HG03520 (cell line): ENCODE measurements at regions not wholly inside any gene's neighbourhood (a gene's known extent, or its start where the extent isn't known, plus 50 kb on each side); places are given as distances from the start of the nearest gene placed in this dataset.

ENCODE experiments used
- ATAC-seq: cut with Tn5 transposase; IDR thresholded peaks from one replicate; pipeline ENCODE4 v1.9.1; 2021; ENCODE audit warnings: mild to moderate bottlenecking, moderate library complexity; ENCODE audit not compliant: unreplicated experiment

DNA sequence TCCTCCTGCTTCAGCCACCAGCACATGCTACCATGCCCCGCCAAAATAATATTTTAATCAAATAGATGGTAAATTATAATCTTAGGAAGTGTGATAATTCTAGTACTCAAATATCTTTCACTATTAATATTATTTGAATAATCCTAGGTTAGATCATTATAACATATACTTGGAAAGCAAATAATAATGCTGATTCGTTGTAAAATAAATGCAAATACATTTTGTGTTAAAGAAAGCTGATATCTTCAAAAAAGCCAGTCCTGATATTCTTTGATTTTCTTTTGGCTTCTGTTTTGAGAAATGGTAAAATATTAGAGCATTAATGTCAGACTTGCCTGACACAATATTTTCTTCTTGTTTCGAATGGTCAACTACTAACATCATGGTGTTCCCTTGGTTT, 116.3 kb upstream of the ADAMTS5 start:
- no peak for ATAC-seq

DNA sequence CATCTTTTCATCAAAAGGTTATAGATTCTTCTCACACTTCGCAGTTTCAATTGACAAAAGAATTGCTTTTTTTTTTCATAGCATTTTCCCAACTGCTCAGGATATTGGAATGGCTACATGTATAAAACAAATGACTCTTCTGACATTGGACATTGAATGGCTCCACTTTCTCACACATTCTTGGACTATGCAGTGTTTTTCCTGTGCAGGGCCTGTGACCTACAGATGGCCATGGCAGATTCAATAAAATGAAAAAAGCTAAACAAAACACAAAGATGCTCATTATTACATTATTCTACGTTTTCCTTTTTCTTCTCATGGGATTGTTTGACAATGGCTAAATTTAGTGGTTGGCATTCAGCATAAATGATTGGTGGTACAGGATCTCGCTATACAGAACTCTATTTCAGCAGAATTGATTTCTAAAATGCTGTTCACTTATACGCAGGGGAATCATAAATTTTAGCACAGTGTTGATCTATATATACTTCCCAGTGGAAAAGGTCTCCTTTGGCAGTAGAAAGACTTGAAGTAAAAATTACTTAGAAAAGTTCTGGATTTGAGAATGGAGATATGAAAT, 115.6 kb upstream of the ADAMTS5 start:
- no peak for ATAC-seq

DNA sequence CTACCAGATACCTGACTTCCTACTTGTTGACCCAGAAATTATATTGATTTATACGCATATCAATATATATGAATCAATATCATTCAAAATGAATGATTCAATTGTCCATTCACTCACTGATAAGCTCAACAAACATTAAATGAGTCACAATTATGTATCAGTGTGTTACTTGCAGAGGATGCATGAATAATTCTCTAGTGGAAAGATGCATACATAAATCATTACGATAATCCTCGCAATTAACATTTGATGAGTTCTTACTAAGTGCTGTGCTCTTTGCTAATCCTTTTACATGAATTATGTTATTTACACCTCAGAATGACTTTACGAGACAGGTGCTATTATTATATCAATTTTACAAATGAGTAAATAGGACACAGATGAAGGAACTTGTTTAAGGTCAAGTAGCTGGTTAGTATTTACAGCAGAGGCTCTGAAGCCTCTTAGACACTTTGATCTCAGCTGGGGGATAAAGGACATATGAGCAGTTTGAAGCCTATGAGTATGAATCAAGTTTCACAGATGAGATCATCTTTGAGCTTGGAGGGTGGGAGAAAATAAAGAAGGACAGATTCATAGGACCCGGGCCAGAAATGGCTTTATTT, 112.8 kb upstream of the ADAMTS5 start:
- ATAC-seq: no peak

DNA sequence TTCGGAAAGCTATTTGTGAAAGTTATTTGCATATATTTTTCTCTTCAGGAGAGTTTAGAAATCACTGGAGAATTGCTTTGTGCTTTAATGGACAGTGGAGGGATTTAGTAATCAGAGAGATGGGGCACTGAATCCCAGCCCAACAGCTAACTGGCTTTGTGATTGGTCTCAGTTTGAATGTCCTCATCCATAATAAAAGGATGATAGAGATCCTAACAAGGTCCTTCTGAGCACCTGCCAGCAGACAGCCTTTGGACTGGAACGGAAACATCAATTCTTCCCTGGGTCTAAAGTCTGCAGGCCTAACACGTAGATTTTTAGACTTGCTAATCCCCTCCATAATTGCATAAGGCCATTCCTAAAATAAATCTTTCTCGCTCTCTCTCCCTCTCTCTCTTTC, 112.0 kb upstream of the ADAMTS5 start:
- ATAC-seq: no peak

DNA sequence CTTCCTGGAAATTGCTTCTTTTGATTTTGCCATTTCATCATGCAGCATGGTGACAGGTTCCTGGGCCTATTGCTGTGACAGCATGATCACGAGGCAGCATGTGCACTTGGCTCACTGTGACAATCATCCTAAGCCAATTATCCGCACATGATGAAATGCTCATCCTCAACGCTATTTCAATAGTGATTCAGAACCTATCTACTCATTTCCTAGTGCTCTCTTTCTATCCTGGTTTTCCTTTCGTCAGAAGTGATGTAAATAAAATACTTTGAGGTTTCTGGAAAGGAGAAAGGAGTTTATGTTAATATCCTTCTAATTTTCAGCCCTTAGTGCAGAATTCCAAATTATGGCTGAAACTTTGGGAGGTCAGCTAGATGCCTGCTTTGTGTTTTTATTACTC, 110.6 kb upstream of the ADAMTS5 start:
- ATAC-seq: no peak

DNA sequence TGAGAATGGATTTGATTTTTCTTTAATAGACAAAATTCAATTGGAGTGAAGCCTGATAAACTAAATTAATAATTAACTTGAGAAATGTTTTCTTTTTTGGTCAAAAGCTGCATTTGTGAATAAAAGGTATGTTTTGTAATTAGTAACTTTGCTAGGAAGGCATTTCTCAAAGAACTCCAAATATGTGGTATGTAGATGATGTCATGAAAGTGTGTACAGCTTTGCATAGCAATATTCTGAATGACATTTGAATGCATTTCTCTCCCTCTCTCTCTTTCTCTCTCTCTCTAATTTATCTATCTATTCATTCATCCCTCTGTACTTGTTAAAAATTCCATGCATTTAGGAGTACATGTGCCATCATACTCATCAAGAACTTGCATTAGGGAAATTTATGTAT, 109.1 kb upstream of the ADAMTS5 start:
- no peak for ATAC-seq

DNA sequence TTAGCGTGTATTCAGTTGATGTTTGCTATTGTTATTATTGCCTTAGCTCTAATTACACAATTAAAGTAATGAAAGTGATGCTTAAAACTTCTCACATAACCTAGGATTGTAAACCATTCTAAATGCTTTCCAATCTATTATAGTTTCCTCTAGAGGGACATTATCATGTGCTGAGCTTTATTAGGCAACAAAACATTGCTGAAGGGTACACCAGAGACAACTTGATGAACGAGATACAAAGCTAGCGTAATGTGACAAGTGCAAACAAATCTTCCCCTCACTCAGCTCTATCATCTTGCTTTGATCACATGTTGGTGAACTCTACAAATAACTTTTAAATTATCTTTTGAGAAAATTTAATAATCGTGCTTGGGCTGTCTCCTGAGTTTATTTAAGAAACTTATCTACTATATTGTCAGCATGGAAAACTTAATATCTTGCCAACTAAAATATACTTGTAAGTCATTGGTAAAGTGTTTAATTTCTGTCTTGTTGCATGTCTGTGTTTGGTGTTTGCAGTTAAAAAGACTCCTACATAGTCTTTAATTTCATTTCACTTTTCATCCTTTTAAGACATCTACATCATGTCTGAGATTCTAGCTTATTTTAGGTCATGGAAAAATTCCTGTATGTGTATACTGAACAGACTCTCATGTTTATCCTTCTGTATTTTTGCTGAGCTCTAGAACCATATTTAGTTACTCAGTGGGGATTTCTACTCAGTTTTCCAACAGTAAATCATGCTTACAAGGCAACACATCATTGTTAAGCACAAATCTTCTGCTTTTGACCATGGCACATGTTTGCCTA, 104.2 kb upstream of the ADAMTS5 start:
- ATAC-seq: no peak

DNA sequence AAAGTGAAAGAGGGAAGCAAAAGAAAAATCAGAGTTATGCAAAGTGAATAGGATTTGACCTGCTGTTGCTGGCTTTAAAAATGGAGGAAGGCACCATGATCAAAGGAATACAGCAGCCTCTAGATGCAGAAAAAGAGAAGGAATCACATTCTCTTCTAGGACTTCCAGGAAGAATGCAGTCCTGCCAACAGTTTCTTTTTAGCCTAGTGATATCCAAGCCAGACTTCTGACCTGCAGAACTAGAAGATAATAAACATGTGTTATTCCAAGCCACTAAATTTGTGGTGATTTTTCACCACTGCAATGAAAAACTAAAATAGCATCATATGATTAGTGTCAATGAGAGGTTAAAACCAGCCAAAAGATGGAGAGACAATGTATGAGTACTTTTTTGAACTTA, 101.9 kb upstream of the ADAMTS5 start:
- ATAC-seq: no peak

DNA sequence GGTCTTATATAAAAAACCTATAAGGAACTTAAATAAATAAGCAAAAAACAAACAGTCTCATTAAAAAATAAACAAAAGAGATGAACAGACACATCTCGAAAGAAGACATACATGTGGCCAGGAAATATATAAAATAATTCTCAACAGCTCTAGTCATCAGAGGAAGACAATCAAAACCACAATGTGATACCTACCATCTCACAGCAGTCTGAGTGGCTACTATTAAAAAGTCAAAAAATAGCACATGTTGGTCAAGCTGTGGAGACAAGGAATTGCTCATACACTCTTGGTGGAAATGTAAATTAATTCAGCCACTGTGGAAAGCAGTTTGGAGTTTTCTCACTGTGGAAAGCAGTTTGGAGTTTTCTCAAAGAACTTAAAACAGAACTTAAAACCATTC, 100.3 kb upstream of the ADAMTS5 start:
- no peak for ATAC-seq

DNA sequence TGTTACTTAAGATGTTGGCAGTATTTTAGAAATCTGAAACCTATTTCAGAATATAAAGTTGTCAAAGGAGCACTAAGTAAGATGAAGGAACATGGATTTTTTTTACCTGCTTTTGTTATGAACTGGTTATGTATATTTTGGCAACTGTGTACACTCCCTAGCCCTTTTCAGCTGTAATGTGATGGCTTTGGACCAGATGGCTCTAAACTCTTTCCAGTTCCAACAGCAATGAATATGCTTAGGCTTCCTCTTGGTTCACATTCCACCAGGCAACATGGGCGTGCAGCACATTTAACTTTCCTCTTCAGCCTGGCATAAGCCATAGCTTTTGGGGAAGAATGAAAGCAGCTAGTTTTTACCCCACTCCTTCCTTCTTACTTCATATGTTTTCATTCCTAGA, 95.6 kb upstream of the ADAMTS5 start:
- ATAC-seq: no peak

DNA sequence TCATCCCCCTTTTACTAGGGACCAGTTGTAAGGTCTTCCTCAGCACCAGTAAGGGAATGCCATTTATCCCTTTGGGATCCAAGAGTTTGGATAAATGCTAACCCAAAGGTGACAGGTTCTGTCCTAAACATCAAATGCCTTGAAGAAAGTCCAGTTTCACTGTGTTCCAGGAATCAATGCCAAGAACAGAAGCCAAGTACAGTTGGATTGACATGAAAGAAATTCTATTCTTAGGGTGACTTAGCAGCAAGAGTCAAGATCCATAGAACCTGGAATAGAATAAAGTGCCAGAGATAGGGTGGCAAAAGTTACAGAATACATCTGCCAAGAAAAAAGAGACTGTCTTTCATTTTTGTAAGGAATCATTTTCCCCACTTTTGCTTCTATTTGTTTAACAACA, 94.9 kb upstream of the ADAMTS5 start:
- ATAC-seq: no peak

DNA sequence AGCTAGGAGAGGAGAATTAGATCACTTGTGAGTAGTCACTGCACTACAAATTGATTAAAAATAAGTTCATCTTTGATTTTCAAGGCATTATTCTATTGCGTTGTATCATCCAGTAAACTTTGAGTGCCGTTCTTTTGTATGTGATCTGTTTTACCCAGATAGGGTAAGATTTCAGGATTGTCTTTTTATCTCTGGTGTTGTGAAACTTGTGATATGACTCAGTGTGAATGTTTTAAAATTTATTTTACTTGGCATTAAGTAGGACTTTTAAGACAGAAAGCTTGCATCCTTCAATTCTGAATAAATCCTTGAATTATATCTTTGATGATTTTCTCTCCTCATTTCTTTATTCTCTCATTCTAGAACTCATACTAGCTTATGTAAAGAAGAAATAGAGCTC, 93.3 kb upstream of the ADAMTS5 start:
- no peak for ATAC-seq

DNA sequence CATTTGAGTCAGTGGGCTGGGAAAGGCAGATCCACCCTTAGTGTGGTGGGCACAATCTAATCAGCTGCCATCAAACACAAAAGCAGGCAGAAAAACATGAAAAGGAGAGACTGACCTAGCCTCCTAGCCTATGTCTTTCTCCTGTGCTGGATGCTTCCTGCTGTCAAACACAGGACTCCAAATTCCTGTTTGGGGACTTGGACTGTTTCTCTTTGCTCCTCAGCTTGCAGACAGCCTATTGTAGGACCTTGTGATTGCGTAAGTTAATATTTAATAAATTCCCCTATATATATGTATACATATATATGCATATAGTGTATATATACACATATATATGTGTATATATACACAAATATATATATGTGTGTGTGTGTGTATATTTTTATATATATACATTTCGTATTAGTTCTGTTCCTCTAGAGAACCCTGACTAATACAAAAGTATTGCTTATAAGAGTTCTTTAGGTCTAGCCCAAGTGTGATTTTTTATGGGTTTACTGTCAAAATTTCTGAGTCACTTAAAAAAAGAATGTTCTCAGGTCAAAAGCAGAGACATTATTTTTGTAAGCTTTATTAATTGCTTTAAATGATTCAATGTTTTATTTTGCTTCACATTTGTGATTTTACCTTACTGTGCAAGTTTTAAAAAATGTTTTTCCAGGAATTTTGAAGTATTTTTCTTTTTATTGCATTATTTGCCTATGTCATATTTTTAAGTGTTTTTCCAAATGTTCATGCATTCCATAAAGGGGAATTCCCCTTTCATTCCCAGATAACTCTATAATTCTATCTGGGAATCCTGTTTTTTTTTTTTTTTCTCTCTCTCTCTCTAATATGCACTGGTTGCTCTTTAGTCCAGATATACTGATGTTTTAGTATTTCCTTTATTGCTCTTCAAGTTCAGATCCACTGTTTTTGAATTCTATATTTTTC, 92.1 kb upstream of the ADAMTS5 start:
- ATAC-seq: no peak

DNA sequence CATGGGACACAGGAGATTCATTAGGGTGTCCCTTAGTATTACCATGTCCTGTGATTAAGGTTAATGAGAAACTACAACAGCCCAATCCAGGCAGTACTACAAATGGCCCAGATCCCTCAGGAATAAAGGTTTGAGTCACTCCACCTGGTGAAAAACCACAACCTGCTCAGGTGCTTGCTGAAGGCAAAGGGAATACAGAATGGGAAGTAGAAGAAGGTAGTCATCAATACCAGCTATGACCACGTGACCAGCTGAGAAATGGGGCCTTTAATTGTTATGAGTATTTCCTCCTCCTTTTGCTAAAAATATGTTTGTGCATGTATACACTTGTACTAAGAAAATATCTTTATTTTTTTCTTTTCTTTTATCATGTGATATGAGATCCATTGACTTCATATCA, 91.1 kb upstream of the ADAMTS5 start:
- ATAC-seq: no peak

DNA sequence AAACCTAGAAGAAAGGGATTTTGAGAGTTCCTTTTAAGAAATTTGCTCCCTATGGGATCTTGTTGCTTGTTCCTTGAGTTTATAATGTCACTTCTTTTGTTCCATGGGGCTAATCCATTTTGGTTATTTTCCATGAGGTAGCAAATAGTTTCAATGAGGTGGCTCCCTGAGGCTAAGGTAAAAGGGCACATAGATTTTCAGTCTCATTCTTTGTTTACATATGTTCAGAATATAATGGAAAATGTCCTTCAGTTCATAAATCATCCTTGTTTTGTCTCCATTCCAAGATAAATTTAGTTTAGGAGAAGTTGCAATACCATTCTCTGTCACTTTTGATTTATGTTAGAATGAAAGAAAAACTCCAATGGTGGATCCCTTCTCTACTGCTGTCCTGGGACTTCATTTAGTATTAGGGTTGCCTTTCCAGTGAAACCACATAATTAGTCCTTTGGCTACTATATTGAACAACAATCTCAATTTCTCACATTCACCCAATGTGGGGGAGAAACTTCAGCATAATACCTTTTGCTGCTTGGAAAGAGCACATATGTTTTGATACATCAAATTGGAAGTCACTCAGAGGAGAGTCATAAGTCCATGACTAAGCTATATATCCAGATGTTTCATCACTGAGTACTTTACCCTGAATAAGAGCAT, 80.9 kb upstream of the ADAMTS5 start:
- ATAC-seq: no peak

DNA sequence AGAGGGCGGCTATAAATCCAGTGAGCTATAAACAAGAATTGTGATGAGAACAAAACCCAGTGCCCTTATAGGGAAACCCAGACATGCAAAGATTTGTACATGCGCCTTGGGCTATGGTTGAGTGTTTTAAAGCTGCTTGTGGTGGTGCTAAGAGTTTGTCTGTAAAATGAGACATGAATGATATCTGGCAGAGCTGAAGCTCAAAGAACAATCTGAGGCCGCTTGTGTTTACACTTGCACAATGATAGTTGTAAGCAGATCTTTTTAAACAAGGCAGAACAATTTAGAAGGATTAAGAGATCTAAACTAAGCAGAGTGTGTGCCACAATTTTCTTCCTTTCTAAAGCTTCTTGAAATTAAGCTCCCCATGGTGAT, 80.4 kb upstream of the ADAMTS5 start:
- no peak for ATAC-seq

DNA sequence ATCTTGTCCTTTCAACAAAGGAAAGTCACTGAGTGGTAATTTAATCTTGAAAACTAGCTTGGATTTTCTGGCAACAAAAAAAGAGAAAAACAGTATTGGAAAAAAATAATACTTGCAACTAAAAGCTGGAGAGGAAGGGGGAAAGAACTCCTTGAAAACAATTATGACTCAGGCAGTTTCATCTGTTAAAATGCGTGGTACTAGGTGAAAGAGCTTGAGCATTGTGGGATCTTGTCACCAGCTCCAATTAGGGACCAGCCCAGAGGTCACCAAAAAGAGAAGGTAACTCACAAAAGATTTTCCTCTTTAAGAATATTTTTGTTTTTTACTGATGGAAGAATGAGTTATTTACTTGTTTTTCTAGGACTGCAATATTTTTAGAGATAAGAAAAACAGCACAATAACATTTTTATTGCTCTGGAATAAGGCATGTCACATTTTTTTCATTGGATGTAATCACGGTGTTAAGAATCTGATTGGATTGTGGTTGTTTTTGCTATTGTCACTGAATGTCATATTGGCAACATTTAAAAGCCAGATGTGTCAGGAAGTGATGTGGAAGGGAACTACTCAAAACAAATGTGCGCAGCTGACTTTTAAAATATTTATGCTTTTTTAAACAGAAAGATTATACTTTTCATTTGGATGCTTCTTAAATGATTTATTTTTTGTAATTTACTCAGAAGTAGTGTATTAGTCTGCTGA, 78.5 kb upstream of the ADAMTS5 start:
- ATAC-seq: no peak

DNA sequence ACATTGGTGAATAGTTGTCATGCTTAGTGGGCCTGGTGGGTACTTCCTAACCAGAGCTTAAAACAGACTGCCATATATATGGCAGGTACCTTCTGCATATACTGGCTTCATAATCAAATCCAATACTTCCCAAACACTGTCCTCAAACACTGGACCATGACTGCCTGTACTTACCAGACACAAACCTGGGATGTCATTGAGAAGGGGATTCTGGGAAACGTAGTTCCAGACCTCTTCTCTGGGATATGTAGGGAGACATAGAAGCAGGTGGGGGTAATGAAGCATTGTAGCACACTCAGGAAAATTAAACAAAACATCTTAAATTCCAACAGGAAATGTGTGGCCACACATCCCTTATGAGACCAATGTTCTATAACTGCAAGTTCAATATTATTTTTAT, 76.5 kb upstream of the ADAMTS5 start:
- no peak for ATAC-seq

DNA sequence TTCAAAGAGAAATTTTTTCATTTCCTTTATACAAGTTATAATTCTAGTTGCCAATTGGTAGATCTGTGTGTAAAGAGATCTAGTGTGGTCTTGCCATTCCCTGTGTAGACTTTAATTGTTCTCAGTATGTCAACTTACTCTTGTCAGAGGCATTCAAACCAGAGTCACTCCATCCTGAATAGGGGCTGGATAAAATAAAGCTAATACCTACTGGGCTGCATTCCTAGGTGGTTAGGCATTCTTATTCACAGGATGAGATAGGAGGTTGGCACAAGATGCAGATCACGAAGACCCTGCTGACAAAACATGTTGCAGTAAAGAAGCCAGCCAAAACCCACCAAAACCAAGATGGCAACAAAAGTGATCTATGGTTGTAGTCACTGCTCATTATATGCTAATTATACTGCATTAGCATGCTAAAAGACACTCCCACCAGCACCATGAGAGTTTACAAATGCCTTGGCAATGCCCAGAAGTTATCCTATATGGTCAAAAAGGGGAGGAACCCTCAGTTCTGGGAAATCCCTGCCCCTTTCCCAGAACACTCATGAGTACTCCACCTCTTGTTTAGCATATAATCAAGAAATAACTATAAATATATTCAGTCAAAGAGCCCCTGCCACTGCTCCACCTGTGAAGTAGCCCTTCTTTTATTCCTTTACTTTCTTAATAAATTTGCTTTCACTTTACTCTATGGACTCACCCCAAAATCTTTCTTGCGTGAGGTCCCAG, 74.0 kb upstream of the ADAMTS5 start:
- no peak for ATAC-seq
